Right cardiac atrium (tissue), 5 donors: ENCODE measurements at regions not wholly inside any gene's neighbourhood (a gene's known extent, or its start where the extent isn't known, plus 50 kb on each side); places are given as distances from the start of the nearest gene placed in this dataset.

Experiments used
- ATAC-seq, 2 donors: fragments of 200-7000 bp; cut with Tn5 transposase; one replicate each; pipeline versions ENCODE4 v1.8.0 to v1.9.1; 2020; ENCODE audit warnings: moderate library complexity in 2 of 2, mild to moderate bottlenecking in 1 of 2
- DNase-seq, 3 donors: peaks; one replicate each; pipeline ENCODE4 v3.0.0-alpha.2; 2020
- H3K27ac ChIP-seq: one replicate; pipeline ENCODE4 v1.5.1; 2013; ENCODE audit warnings: mild to moderate bottlenecking, low read length, control low read depth, moderate library complexity
- H3K27me3 ChIP-seq: one replicate; pipeline ENCODE4 v1.6.1; 2013; ENCODE audit not compliant: control insufficient read depth, insufficient read depth
- H3K4me1 ChIP-seq: one replicate; pipeline ENCODE4 v1.6.1; 2013; ENCODE audit warnings: low read length; ENCODE audit not compliant: control insufficient read depth, insufficient read depth
- H3K4me3 ChIP-seq: one replicate; pipeline ENCODE4 v1.5.1; 2013; ENCODE audit warnings: low read length, control low read depth
- H3K9me3 ChIP-seq: one replicate; pipeline ENCODE4 v1.6.1; 2013; ENCODE audit warnings: low read length; ENCODE audit not compliant: control insufficient read depth
- WGBS: extraction: QIAGEN DNeasy Blood & Tissue Kit; methylation state at CpG from one replicate; pipeline ENCODE4 v1.1.7; 2013; 5-methylcytosine and 5-hydroxymethylcytosine counted together
- intact Hi-C, 4 donors: fragments of 100-400 bp; cut with DNase I; formaldehyde crosslinking; loops; one replicate each; pipeline versions ENCODE4 v1.11.0 to v1.14.0; 2022 to 2023
- donor health status: healthy with polysubstance abuse.
- donor health status: DM: no; HTN: yes; CAD: no.
- donor health status: DM: no; HTN: no; CAD: no.
- donor health status: DM: no; HTN: yes; CAD: no; lungs with severe emphysema.
- donor health status: DM: yes; HTN: yes; CAD: no.

- intact Hi-C loops, result loop anchor here in 2 of 4 donors (5.0 to 10.0 kb wide), 2 partner anchors 235 to 237 kb away; no protein-coding TSS in a partner anchor
- WGBS, result 73% methylated on average over 6 of the region's 6 CpGs
- no peaks in the 10 kb centered on the region for H3K27me3 ChIP-seq
- no peaks in the 10 kb centered on the region for H3K9me3 ChIP-seq
- peak overlapping the region; percentile 61 for H3K27ac ChIP-seq
- no peak overlapping the region for H3K4me3 ChIP-seq
- peaks cover 8% of the 10 kb centered on the region for H3K4me1 ChIP-seq
- DNase-seq (peak in 1 of 3 donors; percentile 52), ATAC-seq (peak; percentile 4 to 29)
Observed at GRCh38 chr13:109870274-109870673, 83.9 kb upstream of the IRS2 start.

DNA sequence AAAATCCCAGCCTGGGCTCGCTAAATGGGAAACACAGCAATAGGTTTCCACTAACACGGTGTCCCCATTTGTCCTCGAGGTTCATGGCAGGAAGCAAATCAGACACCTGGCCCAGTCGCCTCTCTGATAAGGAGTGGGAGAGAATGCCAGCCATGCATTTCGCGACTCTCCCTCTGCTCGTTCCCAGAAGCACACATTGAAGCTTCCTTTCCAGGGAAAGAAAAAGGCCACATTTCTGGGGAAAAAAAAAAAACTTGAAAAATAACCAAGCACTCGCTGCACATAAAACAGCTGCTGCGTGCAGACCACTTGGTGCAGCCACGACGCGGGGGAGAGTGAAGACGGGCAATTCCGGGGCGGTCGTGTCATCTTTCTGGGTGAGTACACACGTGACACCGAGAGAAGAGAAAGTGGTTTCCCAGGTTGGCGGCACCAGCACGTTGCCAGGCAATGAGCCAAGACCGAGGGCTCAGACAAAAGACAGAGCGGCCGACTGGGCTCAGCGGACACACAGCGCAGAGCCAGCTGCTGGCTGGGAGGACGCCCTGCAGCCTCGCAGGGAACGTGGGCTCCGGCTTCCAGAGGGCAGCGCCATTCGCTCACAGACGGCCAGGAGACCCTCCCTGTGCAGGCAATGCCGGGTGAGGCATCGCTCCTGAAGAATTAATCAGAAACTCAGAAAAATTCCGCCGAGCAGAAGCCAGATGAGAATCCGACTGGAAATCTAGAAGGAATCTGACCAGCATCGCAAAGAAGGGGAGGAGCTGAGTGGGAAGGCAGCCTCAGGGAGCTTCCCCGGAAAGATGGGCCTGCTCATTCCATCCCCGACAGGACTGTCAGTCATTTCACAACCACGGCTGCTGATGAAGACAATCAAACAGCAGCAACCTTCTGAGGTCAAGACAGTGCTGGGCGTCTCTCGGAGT lies 83.2 kb upstream of the IRS2 start:
- no peaks in the 10 kb centered on the region for H3K9me3 ChIP-seq
- intact Hi-C loops, result loop anchor here in 2 of 4 donors (5.0 to 10.0 kb wide), 3 partner anchors 82 to 238 kb away; partner anchors contain the start of gene IRS2 (in 1 of the 2)
- DNase-seq (peak; percentile 87 to 95 (median 93)), ATAC-seq (peak; percentile 92 to 94)
- H3K27me3 ChIP-seq, result no peaks in the 10 kb centered on the region
- H3K27ac ChIP-seq, result peak overlapping the region; percentile 63
- WGBS, result 12% methylated on average over 43 of the region's 43 CpGs
- H3K4me3 ChIP-seq, result peak overlapping the region; percentile 41
- H3K4me1 ChIP-seq, result peaks cover 6% of the 10 kb centered on the region

DNA sequence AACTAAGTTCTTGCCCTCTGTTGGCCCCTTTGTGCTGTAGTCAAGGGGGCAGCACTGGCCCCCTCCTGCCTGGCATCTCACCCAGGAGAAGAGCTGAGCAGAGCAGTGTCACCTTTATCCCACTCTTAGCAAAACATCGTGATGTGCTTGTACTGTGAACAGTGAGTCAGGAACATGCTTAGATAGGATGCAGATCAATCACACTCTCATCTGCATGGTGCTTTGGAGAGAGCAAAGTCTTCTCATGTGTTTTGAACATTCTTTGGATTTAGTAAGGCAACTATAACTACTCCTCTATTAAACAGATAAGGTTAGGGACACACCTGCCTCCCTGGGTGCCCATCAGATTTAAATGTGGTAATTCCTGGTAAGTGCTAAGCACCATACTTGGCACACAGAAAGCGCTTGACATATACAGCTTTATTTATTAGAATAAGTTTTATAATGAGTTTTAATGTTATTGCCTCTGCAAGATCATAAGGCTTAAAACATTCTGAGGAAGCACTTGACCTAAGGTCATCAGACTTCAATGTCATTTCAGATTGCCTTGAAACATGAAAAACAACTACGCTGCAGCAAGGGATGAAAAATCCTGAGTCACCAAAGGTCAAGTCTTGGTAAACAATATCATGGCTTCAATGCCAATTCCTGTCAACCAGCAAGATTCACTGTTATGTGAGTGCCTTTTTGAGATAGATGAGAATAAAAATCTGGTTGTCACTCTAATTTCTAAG lies 82.4 kb upstream of the IRS2 start:
- peak; percentile 15 to 24 for ATAC-seq
- Histone ChIP-seq H3K27ac (no peak overlapping the region), H3K4me3 (no peak overlapping the region)

GRCh38 chr13:109867766-109868165 lies 81.4 kb upstream of the IRS2 start:
- no peak for DNase-seq
- H3K27ac ChIP-seq, result no peak overlapping the region
- intact Hi-C loops, result loop anchor here in 1 of 4 donors (5.0 kb wide), 1 partner anchor 80 kb away; the partner anchor contains the start of gene IRS2
- no peak overlapping the region for H3K4me3 ChIP-seq
- no peaks in the 10 kb centered on the region for H3K27me3 ChIP-seq
- 63% methylated on average over 2 of the region's 2 CpGs for WGBS
- H3K4me1 ChIP-seq, result peaks cover 4% of the 10 kb centered on the region
- ATAC-seq, result no peak
- H3K9me3 ChIP-seq, result no peaks in the 10 kb centered on the region

More for the DNA sequence above, 82.4 kb upstream of the IRS2 start:
- Histone ChIP-seq H3K27me3 (no peaks in the 10 kb centered on the region), H3K4me1 (peaks cover 4% of the 10 kb centered on the region), H3K9me3 (no peaks in the 10 kb centered on the region)
- intact Hi-C loops, result loop anchor here in 1 of 4 donors (5.0 kb wide), 1 partner anchor 81 kb away; the partner anchor contains the start of gene IRS2
- 56% methylated on average over 3 of the region's 3 CpGs for WGBS
- DNase-seq, result no peak

DNA sequence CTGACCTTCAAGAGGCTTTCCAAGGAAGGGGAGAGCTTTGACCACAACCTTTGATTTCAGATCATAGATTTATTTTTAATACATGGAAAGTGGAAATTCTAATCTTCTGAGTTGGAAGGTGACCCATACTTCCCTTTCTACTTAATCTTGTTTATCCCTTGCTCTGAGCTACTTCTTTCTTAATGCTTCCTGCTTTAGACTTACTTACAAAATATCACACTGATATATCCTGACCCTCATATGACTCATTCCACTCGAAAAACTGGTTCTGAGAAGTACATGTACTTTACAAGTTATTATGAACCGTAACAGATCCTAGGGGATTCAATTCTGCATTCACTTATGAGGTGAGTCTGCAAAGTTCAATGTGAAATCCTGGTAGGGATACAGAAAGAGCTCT lies 76.2 kb upstream of the IRS2 start:
- Histone ChIP-seq H3K27ac (no peak overlapping the region), H3K4me1 (no peaks in the 10 kb centered on the region), H3K4me3 (no peak overlapping the region), H3K9me3 (no peaks in the 10 kb centered on the region), H3K27me3 (no peaks in the 10 kb centered on the region)
- intact Hi-C loops, result no loop called here
- no peak for DNase-seq
- ATAC-seq, result peak in 1 of 2 donors; percentile 26
- 51% methylated on average over 2 of the region's 2 CpGs for WGBS

DNA sequence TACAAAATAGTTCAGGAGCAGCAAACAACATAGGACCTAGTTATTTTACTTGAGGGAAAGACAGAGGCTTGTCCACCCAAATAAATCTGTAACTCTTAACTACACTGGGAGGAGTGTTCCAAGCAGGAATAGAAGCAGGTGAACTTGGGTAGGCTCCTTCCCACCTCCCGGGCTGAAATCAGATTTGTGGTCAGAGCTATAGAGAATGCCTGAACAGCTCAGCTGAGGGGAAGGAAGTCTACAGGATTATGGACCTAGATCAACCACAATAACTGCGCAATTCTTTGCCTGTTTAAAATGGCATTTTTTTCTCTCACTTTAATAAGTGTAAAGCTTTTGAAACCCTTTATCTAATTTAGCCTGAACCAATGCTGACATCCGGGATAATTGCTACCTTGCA lies 73.5 kb upstream of the IRS2 start:
- Histone ChIP-seq H3K4me1 (no peaks in the 10 kb centered on the region), H3K4me3 (no peak overlapping the region), H3K27ac (no peak overlapping the region), H3K27me3 (no peaks in the 10 kb centered on the region), H3K9me3 (no peaks in the 10 kb centered on the region)
- DNase-seq, result no peak
- no peak for ATAC-seq
- 71% methylated on average over 3 of the region's 3 CpGs for WGBS
- intact Hi-C loops, result no loop called here

DNA sequence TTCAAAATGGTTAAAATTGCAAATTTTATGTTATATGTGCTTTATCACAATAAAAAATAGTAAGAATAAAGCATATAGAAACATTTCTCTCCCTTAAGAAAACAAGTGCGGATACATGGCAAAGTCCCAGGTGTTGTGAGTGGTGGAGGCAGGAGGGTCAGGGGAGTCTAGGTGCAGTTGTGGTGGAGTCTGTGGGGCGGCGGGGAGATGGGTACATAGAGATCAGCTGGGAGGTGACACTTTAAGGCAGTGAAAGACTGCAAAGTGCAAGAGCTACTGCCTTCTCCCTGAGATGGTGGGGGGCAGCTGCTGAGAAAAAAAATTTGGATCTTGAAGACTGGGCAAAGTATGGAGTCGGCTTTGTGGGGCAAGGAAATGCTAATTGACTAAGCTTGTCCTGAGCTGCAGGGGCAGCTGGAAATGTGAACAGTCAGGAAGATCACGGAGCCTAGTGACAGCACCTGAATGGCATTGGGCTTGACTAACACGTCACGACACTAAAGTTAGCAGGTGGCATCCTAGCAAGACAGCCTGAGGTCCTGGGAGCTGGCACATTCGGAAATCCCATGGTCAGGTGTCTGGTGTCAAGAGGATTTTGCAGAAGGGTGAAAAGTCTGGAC lies 72.9 kb upstream of the IRS2 start:
- Histone ChIP-seq H3K4me3 (no peak overlapping the region), H3K27me3 (no peaks in the 10 kb centered on the region), H3K27ac (no peak overlapping the region), H3K9me3 (no peaks in the 10 kb centered on the region), H3K4me1 (no peaks in the 10 kb centered on the region)
- no peak for DNase-seq
- 77% methylated on average over 8 of the region's 8 CpGs for WGBS
- ATAC-seq, result peak; percentile 66 to 78
- intact Hi-C loops, result no loop called here

DNA sequence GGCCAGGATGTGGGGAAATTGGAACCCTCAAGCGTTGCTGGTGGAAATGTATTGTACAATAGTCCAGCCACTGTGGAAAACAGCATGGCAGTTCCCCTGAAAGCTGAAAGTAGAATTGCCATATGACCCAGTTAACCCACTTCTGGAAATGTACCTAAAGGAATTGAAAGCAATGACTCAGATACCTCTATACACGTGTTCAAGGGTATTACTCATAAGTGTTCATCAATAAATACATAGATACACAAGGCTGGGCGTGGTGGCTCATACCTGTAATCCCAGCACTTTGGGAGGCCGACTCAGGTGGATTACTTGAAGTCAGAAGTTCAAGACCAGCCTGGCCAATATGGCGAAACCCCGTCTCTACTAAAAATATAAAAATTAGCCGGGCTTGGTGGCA lies 71.9 kb upstream of the IRS2 start:
- no peaks in the 10 kb centered on the region for H3K9me3 ChIP-seq
- ATAC-seq (no peak), DNase-seq (no peak)
- intact Hi-C loops, result no loop called here
- H3K4me3 ChIP-seq, result no peak overlapping the region
- 84% methylated on average over 7 of the region's 7 CpGs for WGBS
- no peaks in the 10 kb centered on the region for H3K4me1 ChIP-seq
- H3K27me3 ChIP-seq, result no peaks in the 10 kb centered on the region
- no peak overlapping the region for H3K27ac ChIP-seq

DNA sequence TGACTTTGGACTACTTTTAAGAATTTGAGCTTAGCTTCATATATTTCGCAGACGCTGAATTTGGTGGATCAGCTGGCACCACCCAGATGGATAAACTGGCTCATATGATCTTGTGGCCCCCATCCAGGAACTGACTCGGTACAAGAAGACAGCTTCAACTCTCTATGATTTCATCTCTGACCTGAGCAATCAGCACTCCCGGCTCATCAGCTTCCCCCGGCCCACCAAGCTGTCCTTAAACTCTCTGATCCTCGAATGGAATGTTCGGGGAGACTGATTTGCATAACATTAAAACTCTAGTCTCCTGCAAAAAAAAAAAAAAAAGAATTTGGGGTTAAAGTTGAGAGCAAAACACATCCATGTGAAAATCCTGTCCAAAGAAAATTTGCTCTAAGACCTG lies 71.4 kb upstream of the IRS2 start:
- WGBS, result 67% methylated on average over 7 of the region's 7 CpGs
- intact Hi-C loops, result no loop called here

DNA sequence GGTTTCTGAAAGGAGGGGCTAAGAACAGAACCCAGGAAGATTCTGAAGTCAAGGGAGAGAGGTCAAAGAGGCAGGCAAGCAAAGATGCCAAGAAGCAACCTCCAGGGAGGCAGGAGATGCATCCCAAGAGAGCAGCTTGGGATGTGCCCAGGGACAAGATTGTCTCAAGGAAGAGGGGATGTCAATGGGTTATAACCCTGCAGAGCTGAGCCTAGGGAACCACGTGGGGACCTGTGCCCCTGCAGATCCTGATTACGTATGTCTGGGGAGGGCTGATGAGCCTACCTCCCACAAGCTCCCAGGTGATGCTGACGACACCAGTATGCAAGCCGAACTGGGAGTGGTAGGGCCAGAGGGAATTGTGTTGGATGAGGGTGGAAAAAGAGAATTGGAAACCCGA lies 70.9 kb upstream of the IRS2 start:
- WGBS, result 75% methylated on average over 5 of the region's 5 CpGs
- H3K27ac ChIP-seq, result no peak overlapping the region
- no peaks in the 10 kb centered on the region for H3K4me1 ChIP-seq
- ATAC-seq, result no peak
- no peak for DNase-seq
- intact Hi-C loops, result no loop called here
- no peaks in the 10 kb centered on the region for H3K9me3 ChIP-seq
- H3K4me3 ChIP-seq, result no peak overlapping the region
- H3K27me3 ChIP-seq, result no peaks in the 10 kb centered on the region

More for the DNA sequence above, 71.4 kb upstream of the IRS2 start:
- no peak for ATAC-seq
- H3K4me1 ChIP-seq, result no peaks in the 10 kb centered on the region
- H3K27ac ChIP-seq, result no peak overlapping the region
- no peaks in the 10 kb centered on the region for H3K9me3 ChIP-seq
- DNase-seq, result no peak
- no peak overlapping the region for H3K4me3 ChIP-seq
- H3K27me3 ChIP-seq, result no peaks in the 10 kb centered on the region
